OCI-LY1 (cell line): ENCODE measurements at regions not wholly inside any gene's neighbourhood (a gene's known extent, or its start where the extent isn't known, plus 50 kb on each side); places are given as distances from the start of the nearest gene placed in this dataset.

Source experiments
- H2AFZ ChIP-seq: fragments of 200-600 bp; sonication (generic), shearing (Covaris generic); 2 replicates; pipeline ENCODE4 v1.6.0; 2014; ENCODE audit warnings: antibody characterized with exemption, mild to moderate bottlenecking, low read length
- H3F3A ChIP-seq: fragments of 200-600 bp; sonication (generic), shearing (Covaris generic); 2 replicates; pipeline ENCODE4 v1.6.0; 2014; ENCODE audit warnings: mild to moderate bottlenecking, antibody characterized with exemption, low read length, moderate library complexity; ENCODE audit not compliant: insufficient read depth
- H3K27ac ChIP-seq: fragments of 200-600 bp; sonication (generic); 2 replicates; pipeline ENCODE4 v1.5.1; 2014; ENCODE audit warnings: low read length, mixed run types, mild to moderate bottlenecking, low read depth; ENCODE audit not compliant: poor library complexity, severe bottlenecking
- H3K27me3 ChIP-seq: fragments of 200-600 bp; sonication (generic); 2 replicates; pipeline ENCODE4 v1.6.0; 2014; ENCODE audit warnings: antibody characterized with exemption, mild to moderate bottlenecking, low read length, moderate library complexity; ENCODE audit not compliant: insufficient read depth
- H3K36me3 ChIP-seq: fragments of 200-600 bp; sonication (generic); 2 replicates; pipeline ENCODE4 v1.6.1; 2014; ENCODE audit warnings: mild to moderate bottlenecking, antibody characterized with exemption, low read length, moderate library complexity, mixed read lengths; ENCODE audit not compliant: insufficient read depth
- H3K4me1 ChIP-seq: fragments of 200-600 bp; sonication (generic); 2 replicates; pipeline ENCODE4 v1.5.1; 2014; ENCODE audit warnings: mild to moderate bottlenecking, low read length, moderate library complexity; ENCODE audit not compliant: insufficient read depth, severe bottlenecking
- H3K4me2 ChIP-seq: fragments of 200-600 bp; sonication (generic), shearing (Covaris generic); 2 replicates; pipeline ENCODE4 v1.6.1; 2014; ENCODE audit warnings: low read length
- H3K4me3 ChIP-seq: fragments of 200-600 bp; sonication (generic); 2 replicates; pipeline ENCODE4 v1.5.1; 2014; ENCODE audit warnings: low read length, low read depth, mild to moderate bottlenecking, mixed read lengths; ENCODE audit not compliant: poor library complexity, severe bottlenecking
- H3K79me2 ChIP-seq: fragments of 200-600 bp; shearing (Covaris generic); 2 replicates; pipeline ENCODE4 v1.6.1; 2016; ENCODE audit warnings: mixed run types, low read length, mixed read lengths; ENCODE audit not compliant: insufficient read depth
- H3K9ac ChIP-seq: fragments of 200-600 bp; sonication (generic), shearing (Covaris generic); 2 replicates; pipeline ENCODE4 v1.6.1; 2014; ENCODE audit warnings: mild to moderate bottlenecking, low read length, mixed read lengths
- H3K9me2 ChIP-seq: fragments of 200-600 bp; sonication (generic), shearing (Covaris generic); 2 replicates; pipeline ENCODE4 v1.6.1; 2014; ENCODE audit warnings: low read depth, mild to moderate bottlenecking, low read length, mixed read lengths
- H3K9me3 ChIP-seq: fragments of 200-600 bp; shearing (Covaris generic); 2 replicates; pipeline ENCODE4 v1.6.1; 2014; ENCODE audit warnings: low read length, mixed read lengths
- H4K20me1 ChIP-seq: fragments of 200-600 bp; sonication (generic), shearing (Covaris generic); 2 replicates; pipeline ENCODE4 v1.6.0; 2016; ENCODE audit warnings: mild to moderate bottlenecking, low read length; ENCODE audit not compliant: insufficient read depth
- CTCF ChIP-seq: fragments of 200-600 bp; sonication (generic), shearing (Covaris generic); IDR thresholded peaks from 2 replicates; pipeline ENCODE4 v1.5.1; 2017; ENCODE audit warnings: mild to moderate bottlenecking, antibody characterized with exemption, low read length, moderate library complexity, mixed read lengths
- EZH2 ChIP-seq: fragments of 200-600 bp; sonication (generic), shearing (Covaris generic); IDR thresholded peaks from 2 replicates; pipeline ENCODE4 v1.8.0; 2017; ENCODE audit warnings: borderline replicate concordance, mixed run types, mild to moderate bottlenecking, antibody characterized with exemption, low read length, moderate library complexity, mixed read lengths

DNA sequence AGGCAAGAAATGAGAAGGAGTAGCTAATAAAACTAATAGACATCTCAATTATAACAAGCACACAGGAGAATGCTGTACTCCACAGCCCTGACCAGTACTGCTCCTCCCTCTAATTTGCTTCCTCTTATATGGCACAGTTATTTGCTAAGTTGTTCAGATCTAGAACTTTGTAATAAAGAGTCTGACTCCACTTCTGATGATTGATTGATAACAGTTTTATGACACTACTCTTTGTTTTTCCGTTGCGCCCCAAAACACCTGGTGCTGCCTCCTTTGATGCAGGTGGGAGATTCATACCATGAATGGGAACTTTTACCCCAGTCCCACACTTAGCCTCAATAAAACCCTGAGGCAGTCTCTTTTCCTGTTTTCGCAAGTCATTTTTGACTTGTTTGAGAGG, 777.7 kb downstream of the GBE1 start:
- H3K36me3 ChIP-seq, result no peaks in the 10 kb centered on the region
- H3K27ac ChIP-seq, result no peak overlapping the region
- H3K9ac ChIP-seq, result no peak overlapping the region
- no peaks in the 10 kb centered on the region for H3K9me2 ChIP-seq
- no peak for TF ChIP-seq EZH2
- no peaks in the 10 kb centered on the region for H3K9me3 ChIP-seq
- no peaks in the 10 kb centered on the region for H4K20me1 ChIP-seq
- no peaks in the 10 kb centered on the region for H3K79me2 ChIP-seq
- H3K4me2 ChIP-seq, result no peak overlapping the region
- H3K4me3 ChIP-seq, result no peak overlapping the region
- no peaks in the 10 kb centered on the region for H3K27me3 ChIP-seq
- no peak overlapping the region for H2AFZ ChIP-seq
- H3F3A ChIP-seq, result no peaks in the 10 kb centered on the region
- H3K4me1 ChIP-seq, result no peaks in the 10 kb centered on the region

GRCh38 chr3:80978216-80978969, 783.1 kb downstream of the GBE1 start:
- Histone ChIP-seq H3K4me2 (no peak overlapping the region), H3K79me2 (no peaks in the 10 kb centered on the region), H3K4me1 (no peaks in the 10 kb centered on the region), H3K9ac (no peak overlapping the region), H3K27ac (no peak overlapping the region), H3K4me3 (no peak overlapping the region), H4K20me1 (no peaks in the 10 kb centered on the region), H3F3A (no peaks in the 10 kb centered on the region), H3K36me3 (no peaks in the 10 kb centered on the region), H3K9me3 (no peaks in the 10 kb centered on the region), H2AFZ (no peak overlapping the region), H3K9me2 (no peaks in the 10 kb centered on the region), H3K27me3 (no peaks in the 10 kb centered on the region)
- TF ChIP-seq CTCF, result no peak
- no peak for TF ChIP-seq EZH2

DNA sequence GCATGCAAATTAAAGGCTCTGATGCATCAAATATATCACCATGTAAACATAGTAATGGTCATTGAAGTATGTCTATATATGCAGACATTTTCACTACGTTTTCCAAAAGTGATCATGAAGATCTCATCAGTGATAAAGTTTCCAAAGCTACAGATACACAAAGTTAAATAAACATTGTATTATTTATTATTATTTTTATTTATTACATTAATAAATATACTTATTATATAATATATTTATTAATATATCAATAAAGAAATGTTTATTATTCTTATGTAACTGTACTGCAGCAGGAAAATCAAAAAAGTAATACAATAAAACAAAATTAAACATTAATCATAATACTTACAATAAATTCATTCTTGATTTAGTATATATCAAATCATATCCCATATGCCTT, 791.2 kb downstream of the GBE1 start:
- Histone ChIP-seq H3K9me2 (no peaks in the 10 kb centered on the region), H3K36me3 (no peaks in the 10 kb centered on the region), H3K9ac (no peak overlapping the region), H2AFZ (no peak overlapping the region), H3F3A (no peaks in the 10 kb centered on the region), H3K4me3 (no peak overlapping the region), H3K4me1 (no peaks in the 10 kb centered on the region), H4K20me1 (no peaks in the 10 kb centered on the region), H3K9me3 (no peaks in the 10 kb centered on the region), H3K27ac (no peak overlapping the region), H3K27me3 (no peaks in the 10 kb centered on the region), H3K79me2 (no peaks in the 10 kb centered on the region), H3K4me2 (no peak overlapping the region)
- TF ChIP-seq CTCF (no peak), EZH2 (no peak)

DNA sequence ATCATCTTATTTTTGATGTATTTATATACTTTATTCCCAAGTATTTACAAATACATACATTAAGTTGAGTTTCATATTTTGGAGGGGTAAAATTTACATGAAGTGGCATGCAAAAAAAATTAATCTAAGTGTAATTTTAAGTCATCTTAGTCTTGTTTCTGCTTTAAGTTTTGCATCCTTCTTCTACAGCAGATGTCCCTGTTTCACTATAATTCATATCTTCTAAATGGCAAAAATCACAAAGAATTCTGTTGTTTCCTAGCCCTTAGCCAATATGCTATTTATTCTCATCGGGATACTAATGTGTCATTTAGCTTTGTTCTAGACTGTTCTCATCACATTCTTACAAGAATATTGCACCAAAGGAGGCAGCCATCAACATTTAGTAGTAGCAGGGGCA, 831.9 kb downstream of the GBE1 start:
- no peak overlapping the region for H3K4me2 ChIP-seq
- H3K36me3 ChIP-seq, result no peaks in the 10 kb centered on the region
- H3K27ac ChIP-seq, result no peak overlapping the region
- no peak overlapping the region for H2AFZ ChIP-seq
- H3K4me3 ChIP-seq, result no peak overlapping the region
- H3F3A ChIP-seq, result no peaks in the 10 kb centered on the region
- no peaks in the 10 kb centered on the region for H3K79me2 ChIP-seq
- no peak overlapping the region for H3K9ac ChIP-seq
- H3K4me1 ChIP-seq, result no peaks in the 10 kb centered on the region
- H3K9me2 ChIP-seq, result no peaks in the 10 kb centered on the region
- no peaks in the 10 kb centered on the region for H4K20me1 ChIP-seq
- H3K9me3 ChIP-seq, result no peaks in the 10 kb centered on the region
- no peak for TF ChIP-seq CTCF
- no peak for TF ChIP-seq EZH2
- no peaks in the 10 kb centered on the region for H3K27me3 ChIP-seq
